ENCODE measurements at regions not wholly inside any gene's neighbourhood (a gene's known extent, or its start where the extent isn't known, plus 50 kb on each side); places are given as distances from the start of the nearest gene placed in this dataset.

- Mint-ChIP-seq H3K27me3 (no peaks in the 10 kb centered on the region), H3K4me1 (no peaks in the 10 kb centered on the region), H3K9me3 (peaks cover 12% of the 10 kb centered on the region), H3K36me3 (no peaks in the 10 kb centered on the region), H3K27ac (no peak overlapping the region), H3K4me3 (no peak overlapping the region)
- ATAC-seq, result no peak
Measured at GRCh38 chr16:7090628-7091115, 242.0 kb upstream of the RBFOX1 start.

GRCh38 chr16:7089751-7090150 lies 242.9 kb upstream of the RBFOX1 start:
- no peak overlapping the region for H3K27ac Mint-ChIP-seq
- no peaks in the 10 kb centered on the region for H3K4me1 Mint-ChIP-seq
- H3K4me3 Mint-ChIP-seq, result no peak overlapping the region
- no peaks in the 10 kb centered on the region for H3K27me3 Mint-ChIP-seq
- no peak for ATAC-seq
- H3K36me3 Mint-ChIP-seq, result no peaks in the 10 kb centered on the region
- H3K9me3 Mint-ChIP-seq, result peaks cover 14% of the 10 kb centered on the region

GRCh38 chr16:7088711-7089110 lies 243.9 kb upstream of the RBFOX1 start:
- no peaks in the 10 kb centered on the region for H3K27me3 Mint-ChIP-seq
- no peaks in the 10 kb centered on the region for H3K4me1 Mint-ChIP-seq
- H3K36me3 Mint-ChIP-seq, result no peaks in the 10 kb centered on the region
- H3K27ac Mint-ChIP-seq, result no peak overlapping the region
- no peak for ATAC-seq
- H3K9me3 Mint-ChIP-seq, result peaks cover 12% of the 10 kb centered on the region
- no peak overlapping the region for H3K4me3 Mint-ChIP-seq

GRCh38 chr16:7086822-7087616 lies 245.6 kb upstream of the RBFOX1 start:
- Mint-ChIP-seq H3K4me1 (no peaks in the 10 kb centered on the region), H3K4me3 (no peak overlapping the region), H3K9me3 (peaks cover 12% of the 10 kb centered on the region), H3K27me3 (no peaks in the 10 kb centered on the region), H3K27ac (no peak overlapping the region), H3K36me3 (no peaks in the 10 kb centered on the region)
- ATAC-seq, result no peak

DNA sequence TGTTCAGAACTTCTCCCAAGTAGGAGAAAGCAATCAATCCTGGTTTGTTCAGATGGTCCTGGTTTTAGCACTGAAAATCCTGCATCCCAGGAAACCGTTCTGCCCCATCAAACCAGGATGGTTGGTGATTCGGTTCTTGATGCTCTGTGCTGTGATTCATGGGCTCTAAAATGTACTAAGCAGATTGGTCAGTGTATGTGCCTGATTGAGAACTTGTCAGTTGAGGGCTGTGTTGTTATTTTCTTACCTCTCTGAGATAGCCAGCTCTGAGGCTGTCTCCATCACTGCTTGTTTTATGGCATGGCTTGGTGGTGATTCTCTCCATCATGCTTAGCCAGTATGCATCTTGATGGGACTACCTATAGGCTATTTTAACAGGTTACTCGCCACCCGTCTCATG lies 246.9 kb upstream of the RBFOX1 start:
- Mint-ChIP-seq H3K36me3 (no peaks in the 10 kb centered on the region), H3K4me3 (no peak overlapping the region), H3K9me3 (peaks cover 12% of the 10 kb centered on the region), H3K27ac (no peak overlapping the region), H3K27me3 (no peaks in the 10 kb centered on the region), H3K4me1 (no peaks in the 10 kb centered on the region)
- ATAC-seq, result no peak

GRCh38 chr16:7083096-7083495 lies 249.5 kb upstream of the RBFOX1 start:
- no peaks in the 10 kb centered on the region for H3K27me3 Mint-ChIP-seq
- H3K9me3 Mint-ChIP-seq, result peaks cover 20% of the 10 kb centered on the region
- no peak overlapping the region for H3K27ac Mint-ChIP-seq
- no peaks in the 10 kb centered on the region for H3K36me3 Mint-ChIP-seq
- no peaks in the 10 kb centered on the region for H3K4me1 Mint-ChIP-seq
- H3K4me3 Mint-ChIP-seq, result no peak overlapping the region
- no peak for ATAC-seq

GRCh38 chr16:7077636-7078035 lies 255.0 kb upstream of the RBFOX1 start:
- peaks cover 20% of the 10 kb centered on the region for H3K9me3 Mint-ChIP-seq
- ATAC-seq, result no peak
- no peaks in the 10 kb centered on the region for H3K36me3 Mint-ChIP-seq
- no peak overlapping the region for H3K27ac Mint-ChIP-seq
- no peaks in the 10 kb centered on the region for H3K4me1 Mint-ChIP-seq
- no peaks in the 10 kb centered on the region for H3K27me3 Mint-ChIP-seq
- H3K4me3 Mint-ChIP-seq, result no peak overlapping the region

DNA sequence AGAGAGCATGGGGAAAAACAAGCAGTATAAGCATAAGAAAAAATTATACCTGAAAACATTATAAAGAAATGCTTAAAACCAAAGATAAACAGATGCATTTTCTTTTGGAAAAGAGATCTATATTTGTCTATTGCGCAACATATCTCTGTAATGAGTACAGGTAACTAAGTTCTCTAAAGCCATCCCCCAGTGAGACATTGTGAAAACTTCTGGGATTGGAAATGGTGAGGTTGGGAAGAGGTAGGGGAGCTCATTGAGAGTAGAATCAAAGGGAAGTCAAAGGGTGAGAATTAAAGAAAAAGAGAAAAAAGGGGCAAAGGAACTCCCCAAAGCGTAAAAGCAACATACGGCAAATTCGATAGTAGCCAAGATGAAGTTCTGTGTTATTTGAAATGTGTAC lies 257.9 kb upstream of the RBFOX1 start:
- Mint-ChIP-seq H3K4me3 (no peak overlapping the region), H3K36me3 (no peaks in the 10 kb centered on the region), H3K9me3 (peaks cover 15% of the 10 kb centered on the region), H3K27me3 (no peaks in the 10 kb centered on the region), H3K4me1 (no peaks in the 10 kb centered on the region), H3K27ac (no peak overlapping the region)
- no peak for ATAC-seq

- no peak overlapping the region for H3K27ac Mint-ChIP-seq
- no peaks in the 10 kb centered on the region for H3K4me1 Mint-ChIP-seq
- no peak overlapping the region for H3K4me3 Mint-ChIP-seq
- H3K9me3 Mint-ChIP-seq, result peaks cover 12% of the 10 kb centered on the region
- no peak for ATAC-seq
- no peaks in the 10 kb centered on the region for H3K27me3 Mint-ChIP-seq
- H3K36me3 Mint-ChIP-seq, result no peaks in the 10 kb centered on the region
Measured at GRCh38 chr16:7057458-7057857, 275.2 kb upstream of the RBFOX1 start.

- Mint-ChIP-seq H3K9me3 (peaks cover 5% of the 10 kb centered on the region), H3K36me3 (no peaks in the 10 kb centered on the region), H3K4me1 (no peaks in the 10 kb centered on the region), H3K4me3 (no peak overlapping the region), H3K27me3 (no peaks in the 10 kb centered on the region), H3K27ac (no peak overlapping the region)
- no peak for ATAC-seq
Measured at GRCh38 chr16:7055443-7055842, 277.2 kb upstream of the RBFOX1 start.

- Mint-ChIP-seq H3K27ac (no peak overlapping the region), H3K4me3 (no peak overlapping the region), H3K4me1 (no peaks in the 10 kb centered on the region), H3K36me3 (no peaks in the 10 kb centered on the region), H3K27me3 (no peaks in the 10 kb centered on the region), H3K9me3 (peaks cover 20% of the 10 kb centered on the region)
- ATAC-seq, result no peak
Measured at GRCh38 chr16:7051591-7052349, 280.9 kb upstream of the RBFOX1 start.

DNA sequence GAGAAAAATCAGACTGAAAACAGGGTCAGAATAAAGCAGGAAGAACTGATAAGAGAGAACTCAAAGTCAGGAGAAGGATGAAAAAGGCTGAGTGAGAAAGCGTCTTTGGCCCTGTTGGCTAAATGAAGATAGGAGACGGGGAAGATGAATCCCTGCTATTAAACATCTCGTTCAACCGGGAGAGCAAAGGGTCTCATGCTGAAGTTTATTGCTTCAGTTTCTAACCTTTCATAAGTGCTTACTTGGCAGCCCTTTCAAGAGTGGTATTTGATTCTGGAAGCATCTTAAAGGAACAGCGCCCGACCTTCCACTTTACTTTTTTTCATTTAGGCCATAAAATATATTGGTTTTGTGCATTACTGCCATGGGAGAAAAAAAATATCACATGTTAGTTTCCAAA lies 288.3 kb upstream of the RBFOX1 start:
- Mint-ChIP-seq H3K4me1 (no peaks in the 10 kb centered on the region), H3K9me3 (peaks cover 26% of the 10 kb centered on the region)

GRCh38 chr16:7038475-7038874 lies 294.2 kb upstream of the RBFOX1 start:
- no peaks in the 10 kb centered on the region for H3K36me3 Mint-ChIP-seq
- no peaks in the 10 kb centered on the region for H3K4me1 Mint-ChIP-seq
- no peaks in the 10 kb centered on the region for H3K27me3 Mint-ChIP-seq
- no peak for ATAC-seq
- no peak overlapping the region for H3K27ac Mint-ChIP-seq
- no peak overlapping the region for H3K4me3 Mint-ChIP-seq
- peaks cover 7% of the 10 kb centered on the region for H3K9me3 Mint-ChIP-seq

More for the DNA sequence above, 288.3 kb upstream of the RBFOX1 start:
- no peak overlapping the region for H3K27ac Mint-ChIP-seq
- H3K36me3 Mint-ChIP-seq, result no peaks in the 10 kb centered on the region
- no peak for ATAC-seq
- no peak overlapping the region for H3K4me3 Mint-ChIP-seq
- H3K27me3 Mint-ChIP-seq, result no peaks in the 10 kb centered on the region

DNA sequence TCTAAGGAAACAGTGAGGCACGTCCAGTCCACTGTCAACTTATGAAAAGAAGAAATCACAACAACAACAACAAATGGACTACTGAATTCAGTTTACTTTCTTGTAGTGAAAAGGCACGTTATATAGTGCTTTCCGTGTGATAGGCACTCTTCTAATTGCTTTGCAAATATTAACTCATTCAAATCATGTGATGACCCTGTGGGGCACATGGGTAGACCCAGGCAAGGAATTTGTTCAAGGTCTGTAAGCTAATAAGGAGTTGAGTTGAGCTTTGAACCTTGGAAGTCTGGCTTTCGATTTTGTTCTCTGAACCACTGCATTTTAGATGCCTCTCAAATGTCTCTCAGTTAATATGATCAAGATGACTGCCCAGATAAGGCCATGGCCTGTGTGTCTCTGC lies 295.1 kb upstream of the RBFOX1 start:
- no peak overlapping the region for H3K4me3 Mint-ChIP-seq
- H3K36me3 Mint-ChIP-seq, result no peaks in the 10 kb centered on the region
- ATAC-seq, result no peak
- peaks cover 10% of the 10 kb centered on the region for H3K9me3 Mint-ChIP-seq
- H3K27ac Mint-ChIP-seq, result no peak overlapping the region
- no peaks in the 10 kb centered on the region for H3K27me3 Mint-ChIP-seq
- no peaks in the 10 kb centered on the region for H3K4me1 Mint-ChIP-seq

DNA sequence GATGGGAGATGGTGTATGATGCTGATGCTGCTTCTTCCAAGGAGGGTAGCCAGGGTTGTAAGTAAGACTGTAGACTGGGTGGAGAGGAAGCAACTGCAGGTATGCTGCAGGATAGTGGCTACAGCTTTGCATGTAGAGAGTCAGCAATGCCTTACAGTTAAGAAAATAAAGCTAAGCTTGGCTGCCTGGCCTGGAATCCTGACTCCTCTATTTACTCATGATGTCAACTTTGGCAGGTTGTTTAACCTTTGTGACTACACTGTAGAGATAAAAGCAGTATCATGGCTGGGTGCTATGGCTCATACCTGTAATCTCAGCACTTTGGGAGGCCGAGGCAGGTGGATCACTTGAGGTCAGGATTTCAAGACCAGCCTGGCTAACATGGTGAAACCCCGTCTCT lies 301.6 kb upstream of the RBFOX1 start:
- no peak for ATAC-seq
- H3K9me3 Mint-ChIP-seq, result peaks cover 13% of the 10 kb centered on the region
- H3K4me3 Mint-ChIP-seq, result no peak overlapping the region
- no peaks in the 10 kb centered on the region for H3K36me3 Mint-ChIP-seq
- no peaks in the 10 kb centered on the region for H3K27me3 Mint-ChIP-seq
- H3K27ac Mint-ChIP-seq, result no peak overlapping the region
- no peaks in the 10 kb centered on the region for H3K4me1 Mint-ChIP-seq

DNA sequence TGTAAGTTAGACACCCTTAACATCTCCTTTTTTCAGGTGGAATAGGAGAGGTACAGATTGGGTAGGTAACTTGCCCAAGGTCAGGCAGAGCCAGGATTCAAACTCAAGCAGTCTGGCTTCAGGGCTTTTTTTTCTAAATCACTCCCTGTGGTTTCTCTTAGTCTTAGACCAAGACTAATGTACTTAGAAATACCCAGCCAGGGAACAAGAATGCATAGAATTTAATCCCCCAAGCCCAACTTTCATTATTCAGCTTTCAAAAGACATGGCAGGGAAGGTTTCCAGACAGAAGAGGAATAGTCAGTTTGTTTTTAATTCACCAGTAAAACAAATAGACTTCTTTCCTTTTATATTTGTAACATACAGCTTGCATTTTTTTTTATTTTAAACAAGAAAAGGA lies 305.2 kb upstream of the RBFOX1 start:
- no peak for ATAC-seq
- Mint-ChIP-seq H3K27ac (no peak overlapping the region), H3K27me3 (no peaks in the 10 kb centered on the region), H3K9me3 (peaks cover 10% of the 10 kb centered on the region), H3K36me3 (no peaks in the 10 kb centered on the region), H3K4me3 (no peak overlapping the region), H3K4me1 (no peaks in the 10 kb centered on the region)
